HEK293 (cell line): ENCODE measurements at regions not wholly inside any gene's neighbourhood (a gene's known extent, or its start where the extent isn't known, plus 50 kb on each side); places are given as distances from the start of the nearest gene placed in this dataset.

ENCODE experiments used
- CTCF ChIP-seq: fragments of 450-650 bp; formaldehyde crosslinking; IDR thresholded peaks from 2 replicates; pipeline ENCODE4 v1.5.1; 2016; ENCODE audit warnings: missing biosample characterization, missing genetic modification characterization
- HOXC10 ChIP-seq: sonication (generic); formaldehyde crosslinking; IDR thresholded peaks from 2 replicates; pipeline ENCODE4 v1.8.1; 2023; ENCODE audit warnings: mild to moderate bottlenecking, missing genetic modification reagents
- PRDM2 ChIP-seq: fragments of 450-650 bp; formaldehyde crosslinking; IDR thresholded peaks from 2 replicates; pipeline ENCODE4 v1.5.1; 2016; ENCODE audit warnings: missing biosample characterization, missing genetic modification characterization, borderline replicate concordance
- SETDB1 ChIP-seq: IDR thresholded peaks from one replicate; pipeline ENCODE4 v1.6.1; 2017; ENCODE audit warnings: mild to moderate bottlenecking, low read length, moderate library complexity, mixed read lengths; ENCODE audit not compliant: insufficient read length
- TCF7L2 ChIP-seq: IDR thresholded peaks from 2 replicates; pipeline ENCODE4 v1.6.1; 2011; ENCODE audit warnings: low read depth, mild to moderate bottlenecking, inconsistent platforms, low read length, moderate library complexity, borderline replicate concordance
- YY1 ChIP-seq: fragments of 450-650 bp; formaldehyde crosslinking; IDR thresholded peaks from 2 replicates; pipeline ENCODE4 v1.5.1; 2018; ENCODE audit warnings: missing biosample characterization, missing genetic modification characterization
- ZFP37 ChIP-seq: fragments of 450-650 bp; formaldehyde crosslinking; IDR thresholded peaks from 2 replicates; pipeline ENCODE4 v1.5.1; 2016; ENCODE audit warnings: missing biosample characterization, missing genetic modification characterization
- ZNF23 ChIP-seq: fragments of 450-650 bp; formaldehyde crosslinking; IDR thresholded peaks from 2 replicates; pipeline ENCODE4 v1.5.1; 2016; ENCODE audit warnings: missing biosample characterization, missing genetic modification characterization, borderline replicate concordance
- ZNF24 ChIP-seq: fragments of 450-650 bp; formaldehyde crosslinking; IDR thresholded peaks from 2 replicates; pipeline ENCODE4 v1.5.1; 2016; ENCODE audit warnings: missing biosample characterization, missing genetic modification characterization
- ZNF501 ChIP-seq: fragments of 450-650 bp; formaldehyde crosslinking; IDR thresholded peaks from 2 replicates; pipeline ENCODE4 v1.5.1; 2016; ENCODE audit warnings: missing biosample characterization, missing genetic modification characterization
- ZNF549 ChIP-seq: fragments of 450-650 bp; IDR thresholded peaks from 2 replicates; pipeline ENCODE4 v1.5.1; 2018; ENCODE audit warnings: missing biosample characterization, missing genetic modification characterization, mild to moderate bottlenecking, inconsistent platforms, moderate library complexity
- ZNF623 ChIP-seq: fragments of 450-650 bp; formaldehyde crosslinking; IDR thresholded peaks from 2 replicates; pipeline ENCODE4 v1.5.1; 2016; ENCODE audit warnings: missing biosample characterization, missing genetic modification characterization
- ZSCAN4 ChIP-seq: fragments of 450-650 bp; formaldehyde crosslinking; IDR thresholded peaks from 2 replicates; pipeline ENCODE4 v1.5.1; 2017; ENCODE audit warnings: missing biosample characterization, missing genetic modification characterization

GRCh38 chr16:63856537-63856936 lies 1265.3 kb downstream of the CDH11 start:
- TF ChIP-seq ZNF23 (no peak), CTCF (no peak), ZNF24 (no peak), ZFP37 (tag by site-specific recombination) (no peak), ZNF549 (tag by site-specific recombination) (no peak), ZSCAN4 (tag by site-specific recombination) (no peak), HOXC10 (CRISPR knock-in tag) (no peak), TCF7L2 (no peak), ZNF501 (tag by site-specific recombination) (no peak), SETDB1 (no peak), ZNF623 (tag by site-specific recombination) (no peak), YY1 (tag by site-specific recombination) (no peak), PRDM2 (tag by site-specific recombination) (no peak)
